Panc1 (cell line): ENCODE measurements at regions not wholly inside any gene's neighbourhood (a gene's known extent, or its start where the extent isn't known, plus 50 kb on each side); places are given as distances from the start of the nearest gene placed in this dataset.

Experiments used
- SIN3A ChIP-seq: IDR thresholded peaks from 2 replicates; pipeline ENCODE4 v1.6.1; 2012; ENCODE audit warnings: low read depth, mild to moderate bottlenecking, low read length, moderate library complexity, borderline replicate concordance; ENCODE audit not compliant: insufficient read depth
- TF ChIP-seq, protein P1 (sequence below): fragments of 450-650 bp; IDR thresholded peaks from 2 replicates; pipeline ENCODE4 v1.5.1; 2017; ENCODE audit warnings: mild to moderate bottlenecking

- TF ChIP-seq, protein P1, sequence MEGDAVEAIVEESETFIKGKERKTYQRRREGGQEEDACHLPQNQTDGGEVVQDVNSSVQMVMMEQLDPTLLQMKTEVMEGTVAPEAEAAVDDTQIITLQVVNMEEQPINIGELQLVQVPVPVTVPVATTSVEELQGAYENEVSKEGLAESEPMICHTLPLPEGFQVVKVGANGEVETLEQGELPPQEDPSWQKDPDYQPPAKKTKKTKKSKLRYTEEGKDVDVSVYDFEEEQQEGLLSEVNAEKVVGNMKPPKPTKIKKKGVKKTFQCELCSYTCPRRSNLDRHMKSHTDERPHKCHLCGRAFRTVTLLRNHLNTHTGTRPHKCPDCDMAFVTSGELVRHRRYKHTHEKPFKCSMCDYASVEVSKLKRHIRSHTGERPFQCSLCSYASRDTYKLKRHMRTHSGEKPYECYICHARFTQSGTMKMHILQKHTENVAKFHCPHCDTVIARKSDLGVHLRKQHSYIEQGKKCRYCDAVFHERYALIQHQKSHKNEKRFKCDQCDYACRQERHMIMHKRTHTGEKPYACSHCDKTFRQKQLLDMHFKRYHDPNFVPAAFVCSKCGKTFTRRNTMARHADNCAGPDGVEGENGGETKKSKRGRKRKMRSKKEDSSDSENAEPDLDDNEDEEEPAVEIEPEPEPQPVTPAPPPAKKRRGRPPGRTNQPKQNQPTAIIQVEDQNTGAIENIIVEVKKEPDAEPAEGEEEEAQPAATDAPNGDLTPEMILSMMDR = no peak
- TF ChIP-seq SIN3A = no peak
Measured at GRCh38 chr5:35294976-35295375, 64.7 kb upstream of the PRLR start.
